Endothelial cell of umbilical vein (primary cell): ENCODE measurements at regions not wholly inside any gene's neighbourhood (a gene's known extent, or its start where the extent isn't known, plus 50 kb on each side); places are given as distances from the start of the nearest gene placed in this dataset.

Source experiments
- CTCF ChIP-seq, 2 donors: IDR thresholded peaks; 1 replicate in 1 of 2; 2 replicates in 1 of 2; pipeline ENCODE4 v1.5.1; 2011; ENCODE audit warnings: low read length in 2 of 2, mild to moderate bottlenecking in 2 of 2, moderate library complexity in 2 of 2, control low read depth in 1 of 2, inconsistent platforms in 1 of 2, low read depth in 1 of 2; ENCODE audit not compliant: insufficient read depth in 1 of 2; ENCODE audit errors: extremely low read depth in 1 of 2
- EZH2 ChIP-seq: IDR thresholded peaks from 2 replicates; pipeline ENCODE4 v1.6.1; 2012; ENCODE audit warnings: borderline replicate concordance, low read depth, mild to moderate bottlenecking, moderate library complexity, low read length, inconsistent platforms; ENCODE audit not compliant: severe bottlenecking
- JUN ChIP-seq: IDR thresholded peaks from 2 replicates; pipeline ENCODE4 v1.6.1; 2011; ENCODE audit warnings: borderline replicate concordance, low read depth; ENCODE audit not compliant: insufficient read length, insufficient read depth
- POLR2A ChIP-seq: IDR thresholded peaks from 2 replicates; pipeline ENCODE4 v1.6.1; 2012; ENCODE audit warnings: low read depth, mild to moderate bottlenecking, control low read depth, low read length

GRCh38 chr6:74867291-74867690, 338.6 kb downstream of the COL12A1 start:
- TF ChIP-seq POLR2A, result no peak
- TF ChIP-seq CTCF (IDR thresholded peaks at IDR 0.05; ENCODE audit: extremely low read depth in 1 of 2, insufficient read depth in 1 of 2, low read depth in 1 of 2, low read length in 2 of 2), result no peak
- no peak for TF ChIP-seq JUN
- no peak for TF ChIP-seq EZH2
